Vagina (tissue), 2 donors: ENCODE measurements at regions not wholly inside any gene's neighbourhood (a gene's known extent, or its start where the extent isn't known, plus 50 kb on each side); places are given as distances from the start of the nearest gene placed in this dataset.

ENCODE experiments used
- POLR2A ChIP-seq, 2 donors: fragments of 450-650 bp; IDR thresholded peaks; one replicate each; pipeline ENCODE4 v1.6.1; 2017; ENCODE audit warnings: antibody characterized with exemption in 2 of 2, mild to moderate bottlenecking in 2 of 2, moderate library complexity in 2 of 2
- POLR2AphosphoS5 ChIP-seq, 2 donors: sonication (generic); formaldehyde crosslinking; IDR thresholded peaks; one replicate each; pipeline ENCODE4 v1.9.0; 2017; ENCODE audit warnings: antibody characterized with exemption in 2 of 2, mild to moderate bottlenecking in 2 of 2, low read depth in 1 of 2; ENCODE audit not compliant: insufficient read depth in 1 of 2
- TF ChIP-seq, protein P1 (sequence below), 3 experiments: fragments of 450-650 bp in 2 of 3; fragments of 200-600 bp in 1 of 3; sonication (generic) in 1 of 3; IDR thresholded peaks; one replicate each; pipeline ENCODE4 v1.5.1; 2017 to 2019; ENCODE audit warnings: antibody characterized with exemption in 3 of 3, mild to moderate bottlenecking in 2 of 3, moderate library complexity in 2 of 3

DNA sequence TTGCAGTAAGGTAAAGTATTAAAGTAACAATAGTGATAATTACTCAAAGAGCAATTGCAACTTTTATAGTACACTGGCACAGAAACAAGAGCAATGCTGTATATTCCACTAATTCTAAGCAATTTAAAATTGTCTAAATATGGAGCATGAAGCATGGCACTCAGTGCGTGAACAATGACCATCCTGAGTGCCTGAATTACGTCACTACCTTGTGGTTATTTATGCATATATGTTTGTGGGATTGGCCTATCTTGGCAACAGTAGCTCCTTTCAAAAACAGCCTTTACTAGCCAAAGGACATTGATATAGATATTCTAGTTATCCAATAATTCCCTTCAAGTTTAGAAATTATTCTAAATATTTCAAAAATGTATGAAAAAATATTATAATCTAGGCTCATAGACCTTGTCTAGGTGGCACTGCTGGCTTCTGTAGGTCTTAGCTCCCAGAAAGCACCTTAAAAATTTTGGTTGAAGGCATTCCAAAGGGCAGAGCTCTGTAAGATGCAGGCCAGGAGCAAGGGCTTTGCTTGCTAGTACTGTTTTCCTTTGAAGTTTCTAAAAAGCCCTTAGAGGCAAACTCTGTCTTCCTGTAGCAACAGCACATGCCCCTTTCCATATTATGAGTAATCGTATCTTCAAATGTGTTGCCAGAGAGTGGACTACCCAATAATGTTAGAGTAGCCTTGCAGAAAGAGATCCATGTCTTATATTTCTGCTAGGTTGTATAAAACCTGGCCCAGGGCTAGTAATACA is 719.3 kb downstream of the NR2F1-AS1 start:
- TF ChIP-seq, protein P1, sequence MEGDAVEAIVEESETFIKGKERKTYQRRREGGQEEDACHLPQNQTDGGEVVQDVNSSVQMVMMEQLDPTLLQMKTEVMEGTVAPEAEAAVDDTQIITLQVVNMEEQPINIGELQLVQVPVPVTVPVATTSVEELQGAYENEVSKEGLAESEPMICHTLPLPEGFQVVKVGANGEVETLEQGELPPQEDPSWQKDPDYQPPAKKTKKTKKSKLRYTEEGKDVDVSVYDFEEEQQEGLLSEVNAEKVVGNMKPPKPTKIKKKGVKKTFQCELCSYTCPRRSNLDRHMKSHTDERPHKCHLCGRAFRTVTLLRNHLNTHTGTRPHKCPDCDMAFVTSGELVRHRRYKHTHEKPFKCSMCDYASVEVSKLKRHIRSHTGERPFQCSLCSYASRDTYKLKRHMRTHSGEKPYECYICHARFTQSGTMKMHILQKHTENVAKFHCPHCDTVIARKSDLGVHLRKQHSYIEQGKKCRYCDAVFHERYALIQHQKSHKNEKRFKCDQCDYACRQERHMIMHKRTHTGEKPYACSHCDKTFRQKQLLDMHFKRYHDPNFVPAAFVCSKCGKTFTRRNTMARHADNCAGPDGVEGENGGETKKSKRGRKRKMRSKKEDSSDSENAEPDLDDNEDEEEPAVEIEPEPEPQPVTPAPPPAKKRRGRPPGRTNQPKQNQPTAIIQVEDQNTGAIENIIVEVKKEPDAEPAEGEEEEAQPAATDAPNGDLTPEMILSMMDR (IDR thresholded peaks at IDR 0.05), result no peak
- TF ChIP-seq POLR2A (IDR thresholded peaks at IDR 0.05), result no peak
- TF ChIP-seq POLR2AphosphoS5 (IDR thresholded peaks at IDR 0.05; ENCODE audit: insufficient read depth in 1 of 2, low read depth in 1 of 2), result no peak
